Endothelial cell of umbilical vein (primary cell): ENCODE measurements at regions not wholly inside any gene's neighbourhood (a gene's known extent, or its start where the extent isn't known, plus 50 kb on each side); places are given as distances from the start of the nearest gene placed in this dataset.

ENCODE experiments used
- BruUV-seq: library from RNA; stranded (reverse); fragments of 400-500 nt; replicated peaks from 2 replicates; lab custom pipeline; 2021; lab: Mats Ljungman, UMichigan
- CTCF ChIA-PET: fragments of 300-600, 350-600 bp; sonication (Branson Sonifier 250); formaldehyde crosslinking; loops from one replicate; lab custom pipeline; 2021; ENCODE audit warnings: antibody characterized with exemption, inconsistent platforms; lab: Charles Lee
- POLR2A ChIA-PET: fragments of 300-600, 350-600 bp; sonication (Branson Sonifier 250); formaldehyde crosslinking; loops from one replicate; lab custom pipeline; 2021; ENCODE audit warnings: antibody characterized with exemption, inconsistent platforms; lab: Charles Lee
- DNase-seq: peaks from one replicate; pipeline ENCODE4 v3.0.0-alpha.2; 2011; ENCODE audit warnings: low read depth, low spot score
- FAIRE-seq: peaks from 2 replicates; lab custom pipeline; 2011; peaks lifted over from hg19 to GRCh38; lab: Jason Lieb, UNC
- H2AFZ ChIP-seq: 2 replicates; pipeline ENCODE4 v1.6.0; 2012; ENCODE audit warnings: low read depth, low read length, control low read depth, inconsistent platforms
- H3K27ac ChIP-seq: 2 replicates; pipeline ENCODE4 v1.5.1; 2011; ENCODE audit warnings: low read depth, mild to moderate bottlenecking, control low read depth, low read length, moderate library complexity; ENCODE audit not compliant: insufficient read depth
- H3K27me3 ChIP-seq, 2 experiments: 2 replicates each; pipeline versions ENCODE4 v1.6.0 to v1.6.1; 2011; ENCODE audit warnings: low read length in 2 of 2, mixed read lengths in 1 of 2; ENCODE audit not compliant: control insufficient read depth in 2 of 2, insufficient read depth in 2 of 2
- H3K36me3 ChIP-seq, 2 experiments: 2 replicates in 1 of 2; 3 replicates in 1 of 2; pipeline ENCODE4 v1.5.1; 2011; ENCODE audit warnings: low read length in 2 of 2, mild to moderate bottlenecking in 1 of 2, moderate library complexity in 1 of 2; ENCODE audit not compliant: control insufficient read depth in 2 of 2, insufficient read depth in 2 of 2; ENCODE audit errors: extremely low read depth in 1 of 2
- H3K4me1 ChIP-seq: 3 replicates; pipeline ENCODE4 v1.5.1; 2011; ENCODE audit warnings: mild to moderate bottlenecking, low read length; ENCODE audit not compliant: control insufficient read depth, insufficient read depth; ENCODE audit errors: extremely low read depth
- H3K4me2 ChIP-seq: 2 replicates; pipeline ENCODE4 v1.6.1; 2011; ENCODE audit warnings: low read length, control low read depth, mixed read lengths; ENCODE audit not compliant: insufficient read depth
- H3K4me3 ChIP-seq, 3 experiments: fragments of 200-600 bp in 1 of 3; sonication (generic), shearing (Covaris generic) in 1 of 3; replicated peaks in 1 of 3; 2 replicates each; pipeline ENCODE4 v1.5.1; 2011 to 2016; ENCODE audit warnings: control low read depth in 3 of 3, low read length in 3 of 3, mild to moderate bottlenecking in 2 of 3, inconsistent platforms in 1 of 3, low read depth in 1 of 3, moderate library complexity in 1 of 3; ENCODE audit not compliant: insufficient read depth in 1 of 3
- H3K79me2 ChIP-seq: 2 replicates; pipeline ENCODE4 v1.6.0; 2012; ENCODE audit warnings: low read length, inconsistent platforms; ENCODE audit not compliant: control insufficient read depth, insufficient read depth
- H3K9ac ChIP-seq: replicated peaks from 2 replicates; pipeline ENCODE3; 2011; ENCODE audit warnings: low read length, control low read depth; ENCODE audit not compliant: insufficient read depth; ENCODE audit errors: extremely low read depth
- H3K9me1 ChIP-seq: replicated peaks from 3 replicates; pipeline ENCODE4 v1.6.0; 2011; ENCODE audit warnings: mild to moderate bottlenecking, low read length; ENCODE audit not compliant: control insufficient read depth, insufficient read depth; ENCODE audit errors: extremely low read depth
- H3K9me3 ChIP-seq: replicated peaks from 2 replicates; pipeline ENCODE4 v1.5.1; 2012; ENCODE audit warnings: low read length, inconsistent platforms; ENCODE audit not compliant: control insufficient read depth, insufficient read depth
- H4K20me1 ChIP-seq: replicated peaks from 2 replicates; pipeline ENCODE3; 2011; ENCODE audit warnings: mild to moderate bottlenecking, low read length; ENCODE audit not compliant: control insufficient read depth, insufficient read depth; ENCODE audit errors: extremely low read depth
- EZH2 ChIP-seq: IDR thresholded peaks from 2 replicates; pipeline ENCODE4 v1.6.1; 2012; ENCODE audit warnings: borderline replicate concordance, low read depth, mild to moderate bottlenecking, moderate library complexity, low read length, inconsistent platforms; ENCODE audit not compliant: severe bottlenecking
- FOS ChIP-seq: IDR thresholded peaks from 2 replicates; pipeline ENCODE4 v1.6.1; 2011; ENCODE audit warnings: mild to moderate bottlenecking, low read length, moderate library complexity, borderline replicate concordance; ENCODE audit not compliant: insufficient read depth
- GATA2 ChIP-seq: IDR thresholded peaks from 2 replicates; pipeline ENCODE4 v1.7.0; 2011; ENCODE audit warnings: low read depth, mild to moderate bottlenecking, moderate library complexity, mixed read lengths, low read length; ENCODE audit not compliant: insufficient read length, insufficient read depth
- JUN ChIP-seq: IDR thresholded peaks from 2 replicates; pipeline ENCODE4 v1.6.1; 2011; ENCODE audit warnings: borderline replicate concordance, low read depth; ENCODE audit not compliant: insufficient read length, insufficient read depth
- MYC ChIP-seq: IDR thresholded peaks from one replicate; pipeline ENCODE4 v1.6.1; 2011; ENCODE audit warnings: mild to moderate bottlenecking, low read depth, low read length
- POLR2A ChIP-seq: IDR thresholded peaks from 2 replicates; pipeline ENCODE4 v1.6.1; 2012; ENCODE audit warnings: low read depth, mild to moderate bottlenecking, control low read depth, low read length
- POLR2AphosphoS5 ChIP-seq: IDR thresholded peaks from 2 replicates; pipeline ENCODE4 v1.6.1; 2012; ENCODE audit warnings: low read depth, mild to moderate bottlenecking, control low read depth, low read length, moderate library complexity; ENCODE audit not compliant: insufficient read depth
- dilution Hi-C: fragments of 300-500 bp; cut with MboI; formaldehyde crosslinking; loops from one replicate; pipeline ENCODE4 v1.15.0; 2019; ENCODE audit warnings: low sequenced_read_pairs; ENCODE audit not compliant: extremely low pct_ligation_motif_present
- intact Hi-C: fragments of 100-400 bp; cut with micrococcal nuclease; formaldehyde crosslinking; loops from one replicate; pipeline ENCODE4 v1.10.0; 2022
- TF ChIP-seq, protein P1 (sequence below), 2 donors: IDR thresholded peaks; 1 replicate in 1 of 2; 2 replicates in 1 of 2; pipeline ENCODE4 v1.5.1; 2011; ENCODE audit warnings: low read length in 2 of 2, mild to moderate bottlenecking in 2 of 2, moderate library complexity in 2 of 2, control low read depth in 1 of 2, inconsistent platforms in 1 of 2, low read depth in 1 of 2; ENCODE audit not compliant: insufficient read depth in 1 of 2; ENCODE audit errors: extremely low read depth in 1 of 2
- TF ChIP-seq, protein P2 (sequence below): IDR thresholded peaks from 2 replicates; pipeline ENCODE4 v1.6.1; 2011; ENCODE audit not compliant: insufficient read depth, insufficient read length

DNA sequence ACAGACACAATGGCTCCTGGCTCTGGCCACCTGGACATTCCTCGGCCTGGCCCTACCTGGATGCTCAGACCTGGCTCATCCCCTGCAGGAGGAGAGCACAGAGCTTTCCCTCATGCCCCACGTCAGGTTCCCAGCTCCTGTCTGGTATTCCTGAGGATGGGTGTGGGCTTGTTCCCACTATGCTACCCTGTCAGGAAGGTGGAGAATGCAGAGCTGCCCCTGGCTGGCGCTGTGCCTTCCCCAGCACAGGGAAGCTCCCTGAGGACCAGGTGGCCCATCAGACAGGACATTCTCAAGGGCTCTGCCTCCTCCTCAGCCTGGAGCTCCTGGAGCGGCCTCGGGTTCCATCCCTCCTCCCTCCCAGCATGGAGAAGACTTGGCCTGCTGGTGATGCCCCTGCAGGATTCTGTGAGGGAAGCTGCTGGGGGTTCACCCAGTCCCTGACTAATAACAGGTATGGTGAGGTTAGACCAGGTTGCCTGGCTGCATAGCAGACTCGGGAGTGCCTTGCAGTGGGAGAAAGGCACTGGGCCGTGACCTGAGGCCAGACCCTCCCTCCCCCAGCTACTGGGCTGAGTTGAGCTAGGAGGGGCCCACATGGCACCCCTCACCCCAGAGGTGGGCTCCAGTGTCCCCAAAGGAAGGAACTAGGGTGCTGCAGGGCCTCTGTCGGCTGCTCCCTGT lies 156.0 kb upstream of the MLN start:
- Histone ChIP-seq H4K20me1 (no peaks in the 10 kb centered on the region), H2AFZ (no peak overlapping the region), H3K4me3 (no peak overlapping the region), H3K36me3 (no peaks in the 10 kb centered on the region), H3K9ac (no peak overlapping the region), H3K27me3 (no peaks in the 10 kb centered on the region), H3K27ac (no peak overlapping the region), H3K9me1 (no peaks in the 10 kb centered on the region), H3K4me2 (no peak overlapping the region), H3K4me1 (no peaks in the 10 kb centered on the region), H3K79me2 (no peaks in the 10 kb centered on the region), H3K9me3 (no peaks in the 10 kb centered on the region)
- DNase-seq: no peak
- intact Hi-C loops: no loop called here
- TF ChIP-seq FOS (no peak), GATA2 (no peak), POLR2AphosphoS5 (no peak), POLR2A (no peak), EZH2 (no peak), JUN (no peak), MYC (no peak)
- TF ChIP-seq, protein P1, sequence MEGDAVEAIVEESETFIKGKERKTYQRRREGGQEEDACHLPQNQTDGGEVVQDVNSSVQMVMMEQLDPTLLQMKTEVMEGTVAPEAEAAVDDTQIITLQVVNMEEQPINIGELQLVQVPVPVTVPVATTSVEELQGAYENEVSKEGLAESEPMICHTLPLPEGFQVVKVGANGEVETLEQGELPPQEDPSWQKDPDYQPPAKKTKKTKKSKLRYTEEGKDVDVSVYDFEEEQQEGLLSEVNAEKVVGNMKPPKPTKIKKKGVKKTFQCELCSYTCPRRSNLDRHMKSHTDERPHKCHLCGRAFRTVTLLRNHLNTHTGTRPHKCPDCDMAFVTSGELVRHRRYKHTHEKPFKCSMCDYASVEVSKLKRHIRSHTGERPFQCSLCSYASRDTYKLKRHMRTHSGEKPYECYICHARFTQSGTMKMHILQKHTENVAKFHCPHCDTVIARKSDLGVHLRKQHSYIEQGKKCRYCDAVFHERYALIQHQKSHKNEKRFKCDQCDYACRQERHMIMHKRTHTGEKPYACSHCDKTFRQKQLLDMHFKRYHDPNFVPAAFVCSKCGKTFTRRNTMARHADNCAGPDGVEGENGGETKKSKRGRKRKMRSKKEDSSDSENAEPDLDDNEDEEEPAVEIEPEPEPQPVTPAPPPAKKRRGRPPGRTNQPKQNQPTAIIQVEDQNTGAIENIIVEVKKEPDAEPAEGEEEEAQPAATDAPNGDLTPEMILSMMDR (IDR thresholded peaks at IDR 0.05; ENCODE audit: extremely low read depth in 1 of 2, insufficient read depth in 1 of 2, low read depth in 1 of 2, low read length in 2 of 2): no peak
- TF ChIP-seq, protein P2, sequence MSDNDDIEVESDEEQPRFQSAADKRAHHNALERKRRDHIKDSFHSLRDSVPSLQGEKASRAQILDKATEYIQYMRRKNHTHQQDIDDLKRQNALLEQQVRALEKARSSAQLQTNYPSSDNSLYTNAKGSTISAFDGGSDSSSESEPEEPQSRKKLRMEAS: no peak
- no peak for FAIRE-seq
- ChIA-PET POLR2A (no interaction called here), CTCF (interaction anchor here (0.7 to 2.4 kb wide), 8 partner anchors 8 to 200 kb away, joined by 3 to 8 read pairs (median 4); no protein-coding TSS in a partner anchor)
- dilution Hi-C loops: no loop called here
- BruUV-seq: no TSS peak
